ENCODE measurements at regions not wholly inside any gene's neighbourhood (a gene's known extent, or its start where the extent isn't known, plus 50 kb on each side); places are given as distances from the start of the nearest gene placed in this dataset.

- DNase-seq (ENCODE audit: low spot score), result no peak
- in situ Hi-C loops (cut with MboI; ENCODE audit: low sequenced_read_pairs, unreplicated experiment), result no loop called here
- no peak for TF ChIP-seq CTCF (IDR thresholded peaks at IDR 0.05; ENCODE audit: borderline replicate concordance, control extremely low read depth, extremely low read depth, insufficient read depth, missing control alignments)
These were observed 780.6 kb downstream of the LTN1 start for GRCh38 chr21:28212061-28212460.

GRCh38 chr21:28207436-28208173 lies 785.1 kb downstream of the LTN1 start:
- in situ Hi-C loops (cut with MboI; ENCODE audit: low sequenced_read_pairs, unreplicated experiment), result no loop called here
- no peak for TF ChIP-seq CTCF (IDR thresholded peaks at IDR 0.05; ENCODE audit: borderline replicate concordance, control extremely low read depth, extremely low read depth, insufficient read depth, missing control alignments)
- DNase-seq (ENCODE audit: low spot score), result no peak

- in situ Hi-C loops (cut with MboI; ENCODE audit: low sequenced_read_pairs, unreplicated experiment), result no loop called here
- TF ChIP-seq CTCF (IDR thresholded peaks at IDR 0.05; ENCODE audit: borderline replicate concordance, control extremely low read depth, extremely low read depth, insufficient read depth, missing control alignments), result no peak
- no peak for DNase-seq (ENCODE audit: low spot score)
These were observed 792.0 kb downstream of the LTN1 start for GRCh38 chr21:28200726-28201125.

GRCh38 chr21:28196981-28197380 lies 795.7 kb downstream of the LTN1 start:
- TF ChIP-seq CTCF (IDR thresholded peaks at IDR 0.05; ENCODE audit: borderline replicate concordance, control extremely low read depth, extremely low read depth, insufficient read depth, missing control alignments), result no peak
- DNase-seq (ENCODE audit: low spot score), result no peak
- in situ Hi-C loops (cut with MboI; ENCODE audit: low sequenced_read_pairs, unreplicated experiment), result no loop called here

GRCh38 chr21:28193189-28193588 lies 799.5 kb downstream of the LTN1 start:
- no peak for DNase-seq (ENCODE audit: low spot score)
- TF ChIP-seq CTCF (IDR thresholded peaks at IDR 0.05; ENCODE audit: borderline replicate concordance, control extremely low read depth, extremely low read depth, insufficient read depth, missing control alignments), result no peak
- in situ Hi-C loops (cut with MboI; ENCODE audit: low sequenced_read_pairs, unreplicated experiment), result no loop called here

- DNase-seq (ENCODE audit: low spot score), result no peak
- in situ Hi-C loops (cut with MboI; ENCODE audit: low sequenced_read_pairs, unreplicated experiment), result no loop called here
- no peak for TF ChIP-seq CTCF (IDR thresholded peaks at IDR 0.05; ENCODE audit: borderline replicate concordance, control extremely low read depth, extremely low read depth, insufficient read depth, missing control alignments)
These were observed 806.1 kb downstream of the LTN1 start for GRCh38 chr21:28186604-28187003.
